Suprapubic skin (tissue), 4 donors: ENCODE measurements at regions not wholly inside any gene's neighbourhood (a gene's known extent, or its start where the extent isn't known, plus 50 kb on each side); places are given as distances from the start of the nearest gene placed in this dataset.

ENCODE experiments used
- EP300 ChIP-seq: sonication (generic); formaldehyde crosslinking; IDR thresholded peaks from one replicate; pipeline ENCODE4 v1.6.1; 2017; ENCODE audit warnings: antibody characterized with exemption
- POLR2A ChIP-seq, 2 donors: fragments of 450-650 bp; IDR thresholded peaks; one replicate each; pipeline ENCODE4 v1.6.1; 2017; ENCODE audit warnings: antibody characterized with exemption in 2 of 2, mild to moderate bottlenecking in 2 of 2, moderate library complexity in 2 of 2
- POLR2AphosphoS5 ChIP-seq, 3 donors: sonication (generic); formaldehyde crosslinking; IDR thresholded peaks; one replicate each; pipeline ENCODE4 v1.6.1; 2017; ENCODE audit warnings: antibody characterized with exemption in 3 of 3
- TF ChIP-seq, protein P1 (sequence below), 2 donors: fragments of 200-600 bp in 1 of 2; fragments of 450-650 bp in 1 of 2; sonication (generic) in 1 of 2; IDR thresholded peaks; one replicate each; pipeline ENCODE4 v1.5.1; 2016 to 2019; ENCODE audit warnings: antibody characterized with exemption in 2 of 2, mild to moderate bottlenecking in 1 of 2, moderate library complexity in 1 of 2

DNA sequence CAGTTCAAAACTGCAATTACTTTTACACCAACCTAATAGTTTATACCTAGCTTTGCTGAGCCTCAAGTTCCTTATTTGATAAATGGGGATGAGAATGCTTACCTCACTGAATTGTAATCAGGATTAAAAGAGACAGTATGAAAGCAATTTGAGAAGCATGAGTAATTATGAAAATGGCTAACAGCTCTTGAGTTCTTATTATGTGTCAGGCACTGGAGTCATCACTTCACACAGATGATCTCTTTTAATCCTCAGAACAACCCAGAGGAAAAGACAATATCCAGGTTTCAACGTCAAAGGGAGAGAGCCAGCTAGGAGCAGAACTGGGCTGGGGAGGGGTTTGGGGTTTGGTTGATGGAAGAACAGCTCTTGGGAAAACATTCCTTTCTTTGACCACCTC lies 221.0 kb upstream of the NWD2 start:
- TF ChIP-seq POLR2AphosphoS5 (IDR thresholded peaks at IDR 0.05) (no peak), POLR2A (IDR thresholded peaks at IDR 0.05) (no peak), EP300 (no peak)
- TF ChIP-seq, protein P1, sequence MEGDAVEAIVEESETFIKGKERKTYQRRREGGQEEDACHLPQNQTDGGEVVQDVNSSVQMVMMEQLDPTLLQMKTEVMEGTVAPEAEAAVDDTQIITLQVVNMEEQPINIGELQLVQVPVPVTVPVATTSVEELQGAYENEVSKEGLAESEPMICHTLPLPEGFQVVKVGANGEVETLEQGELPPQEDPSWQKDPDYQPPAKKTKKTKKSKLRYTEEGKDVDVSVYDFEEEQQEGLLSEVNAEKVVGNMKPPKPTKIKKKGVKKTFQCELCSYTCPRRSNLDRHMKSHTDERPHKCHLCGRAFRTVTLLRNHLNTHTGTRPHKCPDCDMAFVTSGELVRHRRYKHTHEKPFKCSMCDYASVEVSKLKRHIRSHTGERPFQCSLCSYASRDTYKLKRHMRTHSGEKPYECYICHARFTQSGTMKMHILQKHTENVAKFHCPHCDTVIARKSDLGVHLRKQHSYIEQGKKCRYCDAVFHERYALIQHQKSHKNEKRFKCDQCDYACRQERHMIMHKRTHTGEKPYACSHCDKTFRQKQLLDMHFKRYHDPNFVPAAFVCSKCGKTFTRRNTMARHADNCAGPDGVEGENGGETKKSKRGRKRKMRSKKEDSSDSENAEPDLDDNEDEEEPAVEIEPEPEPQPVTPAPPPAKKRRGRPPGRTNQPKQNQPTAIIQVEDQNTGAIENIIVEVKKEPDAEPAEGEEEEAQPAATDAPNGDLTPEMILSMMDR (IDR thresholded peaks at IDR 0.05) = no peak
